IMR-90 (cell line): ENCODE measurements at regions not wholly inside any gene's neighbourhood (a gene's known extent, or its start where the extent isn't known, plus 50 kb on each side); places are given as distances from the start of the nearest gene placed in this dataset.

ENCODE experiments used
- CEBPB ChIP-seq: IDR thresholded peaks from 2 replicates; pipeline ENCODE4 v1.6.1; 2012; ENCODE audit warnings: low read depth, low read length, improper control_type of control experiment
- CTCF ChIP-seq: conservative IDR thresholded peaks from 2 replicates; pipeline ENCODE4 v1.5.1; 2012; ENCODE audit warnings: mild to moderate bottlenecking, low read depth, low read length, improper control_type of control experiment
- POLR2A ChIP-seq: IDR thresholded peaks from 2 replicates; pipeline ENCODE4 v1.6.1; 2012; ENCODE audit warnings: mild to moderate bottlenecking, low read depth, low read length
- SMC3 ChIP-seq: fragments of 150-350 bp; IDR thresholded peaks from 2 replicates; pipeline ENCODE4 v1.6.1; 2016; ENCODE audit warnings: low read depth, mild to moderate bottlenecking, antibody characterized with exemption, low read length, moderate library complexity

- TF ChIP-seq SMC3 (no peak), CTCF (no peak), CEBPB (no peak), POLR2A (no peak)
Observed at GRCh38 chr19:23596872-23597271, 90.1 kb downstream of the ZNF675 start.
